Neural cell (in vitro differentiated cells): ENCODE measurements at regions not wholly inside any gene's neighbourhood (a gene's known extent, or its start where the extent isn't known, plus 50 kb on each side); places are given as distances from the start of the nearest gene placed in this dataset.

ENCODE experiments used
- H2AFZ ChIP-seq: fragments of 200-600, 300-800 bp; sonication (generic), shearing (Covaris generic); 2 replicates; pipeline ENCODE4 v1.6.0; 2014; ENCODE audit warnings: low read depth, mild to moderate bottlenecking, antibody characterized with exemption, low read length, moderate library complexity
- H3F3A ChIP-seq: fragments of 200-600 bp; shearing (Covaris generic); 2 replicates; pipeline ENCODE4 v1.6.1; 2016; ENCODE audit warnings: mild to moderate bottlenecking, moderate library complexity, mixed read lengths, antibody characterized with exemption, low read length; ENCODE audit not compliant: insufficient read depth, poor library complexity, severe bottlenecking
- H3K27ac ChIP-seq: fragments of 200-600, 300-800 bp; sonication (generic), shearing (Covaris generic); 2 replicates; pipeline ENCODE4 v1.5.1; 2014; ENCODE audit warnings: mild to moderate bottlenecking, low read length, moderate library complexity
- H3K27me3 ChIP-seq: fragments of 300-800, 200-600 bp; sonication (generic), shearing (Covaris generic); 2 replicates; pipeline ENCODE4 v1.6.0; 2014; ENCODE audit warnings: mild to moderate bottlenecking, low read depth, low read length, moderate library complexity; ENCODE audit not compliant: insufficient read depth
- H3K36me3 ChIP-seq: fragments of 300-800, 200-600 bp; sonication (generic), shearing (Covaris generic); 2 replicates; pipeline ENCODE4 v1.5.1; 2014; ENCODE audit warnings: mild to moderate bottlenecking, antibody characterized with exemption, low read length, moderate library complexity; ENCODE audit not compliant: insufficient read depth
- H3K4me2 ChIP-seq: fragments of 300-800, 200-600 bp; sonication (generic), shearing (Covaris generic); 2 replicates; pipeline ENCODE4 v1.6.0; 2014; ENCODE audit warnings: mild to moderate bottlenecking, low read length
- H3K4me3 ChIP-seq: fragments of 300-800, 200-600 bp; sonication (generic), shearing (Covaris generic); 2 replicates; pipeline ENCODE4 v1.5.1; 2014; ENCODE audit warnings: mild to moderate bottlenecking, low read length, moderate library complexity
- H3K79me2 ChIP-seq: fragments of 200-600 bp; shearing (Covaris generic); replicated peaks from 2 replicates; pipeline ENCODE4 v1.6.0; 2014; ENCODE audit warnings: mild to moderate bottlenecking, low read length, moderate library complexity; ENCODE audit not compliant: insufficient read depth
- H3K9ac ChIP-seq: fragments of 300-800, 200-600 bp; sonication (generic), shearing (Covaris generic); 2 replicates; pipeline ENCODE4 v1.6.1; 2016; ENCODE audit warnings: mild to moderate bottlenecking, low read length, mixed read lengths
- H3K9me2 ChIP-seq: fragments of 200-600 bp; shearing (Covaris generic); 2 replicates; pipeline ENCODE4 v1.6.1; 2016; ENCODE audit warnings: mild to moderate bottlenecking, low read length, mixed read lengths; ENCODE audit not compliant: insufficient read depth
- H3K9me3 ChIP-seq: fragments of 200-600, 300-800 bp; sonication (generic), shearing (Covaris generic); 2 replicates; pipeline ENCODE4 v1.6.1; 2016; ENCODE audit warnings: mild to moderate bottlenecking, mixed run types, low read length, moderate library complexity, mixed read lengths
- H4K20me1 ChIP-seq: fragments of 200-600 bp; shearing (Covaris generic); 2 replicates; pipeline ENCODE4 v1.6.1; 2016; ENCODE audit warnings: mild to moderate bottlenecking, mixed run types; ENCODE audit not compliant: insufficient read depth
- EP300 ChIP-seq: fragments of 450-650 bp; conservative IDR thresholded peaks from 2 replicates; pipeline ENCODE4 v1.6.1; 2014; ENCODE audit warnings: antibody characterized with exemption, mild to moderate bottlenecking, moderate library complexity; ENCODE audit not compliant: poor library complexity, severe bottlenecking
- EZH2 ChIP-seq: fragments of 200-600, 300-800 bp; shearing (Covaris generic), sonication (generic); IDR thresholded peaks from 2 replicates; pipeline ENCODE4 v1.6.1; 2014; ENCODE audit warnings: antibody characterized with exemption, low read length, borderline replicate concordance, mild to moderate bottlenecking; ENCODE audit not compliant: insufficient read depth, poor library complexity, severe bottlenecking
- MXI1 ChIP-seq: fragments of 450-650 bp; conservative IDR thresholded peaks from 2 replicates; pipeline ENCODE4 v1.6.1; 2014; ENCODE audit warnings: antibody characterized with exemption, mild to moderate bottlenecking; ENCODE audit not compliant: poor library complexity, severe bottlenecking
- POLR2AphosphoS5 ChIP-seq: IDR thresholded peaks from 2 replicates; pipeline ENCODE4 v1.6.1; 2012
- RAD21 ChIP-seq: fragments of 450-650 bp; conservative IDR thresholded peaks from 2 replicates; pipeline ENCODE4 v1.6.1; 2014; ENCODE audit warnings: antibody characterized with exemption, mild to moderate bottlenecking, moderate library complexity
- SMC3 ChIP-seq: fragments of 450-650 bp; conservative IDR thresholded peaks from 2 replicates; pipeline ENCODE4 v1.6.1; 2014; ENCODE audit warnings: antibody characterized with exemption, mild to moderate bottlenecking, moderate library complexity; ENCODE audit not compliant: poor library complexity
- TAF1 ChIP-seq: IDR thresholded peaks from 2 replicates; pipeline ENCODE4 v1.6.1; 2012; ENCODE audit warnings: low read depth
- TF ChIP-seq, protein P1 (sequence below): fragments of 450-650 bp; IDR thresholded peaks from 2 replicates; pipeline ENCODE4 v1.5.1; 2014; ENCODE audit warnings: antibody characterized with exemption, mild to moderate bottlenecking, moderate library complexity; ENCODE audit not compliant: poor library complexity, severe bottlenecking
- TF ChIP-seq, protein P2 (sequence below): IDR thresholded peaks from 2 replicates; pipeline ENCODE4 v1.6.1; 2012; ENCODE audit warnings: borderline replicate concordance

DNA sequence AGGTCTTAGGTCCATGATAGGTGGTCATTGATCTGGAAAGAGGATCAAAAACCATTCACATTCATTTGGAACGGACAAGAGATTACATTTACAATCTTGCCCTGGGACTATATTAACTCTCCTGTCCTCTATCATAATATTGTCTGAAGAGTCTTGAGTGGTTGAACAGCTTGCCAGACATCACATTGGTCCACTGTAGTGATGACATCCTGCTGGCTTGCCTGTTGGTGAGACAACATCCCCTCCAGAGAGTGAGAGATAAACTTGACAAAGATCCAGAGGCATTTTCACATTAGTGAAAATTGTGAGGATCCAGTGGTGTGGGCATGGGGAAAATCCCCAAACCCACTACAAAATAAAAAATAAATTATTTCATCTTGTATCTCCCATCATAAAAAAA is 155.7 kb upstream of the LEF1 start:
- H3K9me3 ChIP-seq, result no peaks in the 10 kb centered on the region
- no peak overlapping the region for H3K9ac ChIP-seq
- H3K79me2 ChIP-seq, result no peaks in the 10 kb centered on the region
- no peaks in the 10 kb centered on the region for H3F3A ChIP-seq
- no peak for TF ChIP-seq POLR2AphosphoS5
- no peak for TF ChIP-seq RAD21
- TF ChIP-seq, protein P1, sequence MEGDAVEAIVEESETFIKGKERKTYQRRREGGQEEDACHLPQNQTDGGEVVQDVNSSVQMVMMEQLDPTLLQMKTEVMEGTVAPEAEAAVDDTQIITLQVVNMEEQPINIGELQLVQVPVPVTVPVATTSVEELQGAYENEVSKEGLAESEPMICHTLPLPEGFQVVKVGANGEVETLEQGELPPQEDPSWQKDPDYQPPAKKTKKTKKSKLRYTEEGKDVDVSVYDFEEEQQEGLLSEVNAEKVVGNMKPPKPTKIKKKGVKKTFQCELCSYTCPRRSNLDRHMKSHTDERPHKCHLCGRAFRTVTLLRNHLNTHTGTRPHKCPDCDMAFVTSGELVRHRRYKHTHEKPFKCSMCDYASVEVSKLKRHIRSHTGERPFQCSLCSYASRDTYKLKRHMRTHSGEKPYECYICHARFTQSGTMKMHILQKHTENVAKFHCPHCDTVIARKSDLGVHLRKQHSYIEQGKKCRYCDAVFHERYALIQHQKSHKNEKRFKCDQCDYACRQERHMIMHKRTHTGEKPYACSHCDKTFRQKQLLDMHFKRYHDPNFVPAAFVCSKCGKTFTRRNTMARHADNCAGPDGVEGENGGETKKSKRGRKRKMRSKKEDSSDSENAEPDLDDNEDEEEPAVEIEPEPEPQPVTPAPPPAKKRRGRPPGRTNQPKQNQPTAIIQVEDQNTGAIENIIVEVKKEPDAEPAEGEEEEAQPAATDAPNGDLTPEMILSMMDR, result no peak
- no peak for TF ChIP-seq SMC3
- no peak for TF ChIP-seq EZH2
- no peak for TF ChIP-seq MXI1
- TF ChIP-seq, protein P2, sequence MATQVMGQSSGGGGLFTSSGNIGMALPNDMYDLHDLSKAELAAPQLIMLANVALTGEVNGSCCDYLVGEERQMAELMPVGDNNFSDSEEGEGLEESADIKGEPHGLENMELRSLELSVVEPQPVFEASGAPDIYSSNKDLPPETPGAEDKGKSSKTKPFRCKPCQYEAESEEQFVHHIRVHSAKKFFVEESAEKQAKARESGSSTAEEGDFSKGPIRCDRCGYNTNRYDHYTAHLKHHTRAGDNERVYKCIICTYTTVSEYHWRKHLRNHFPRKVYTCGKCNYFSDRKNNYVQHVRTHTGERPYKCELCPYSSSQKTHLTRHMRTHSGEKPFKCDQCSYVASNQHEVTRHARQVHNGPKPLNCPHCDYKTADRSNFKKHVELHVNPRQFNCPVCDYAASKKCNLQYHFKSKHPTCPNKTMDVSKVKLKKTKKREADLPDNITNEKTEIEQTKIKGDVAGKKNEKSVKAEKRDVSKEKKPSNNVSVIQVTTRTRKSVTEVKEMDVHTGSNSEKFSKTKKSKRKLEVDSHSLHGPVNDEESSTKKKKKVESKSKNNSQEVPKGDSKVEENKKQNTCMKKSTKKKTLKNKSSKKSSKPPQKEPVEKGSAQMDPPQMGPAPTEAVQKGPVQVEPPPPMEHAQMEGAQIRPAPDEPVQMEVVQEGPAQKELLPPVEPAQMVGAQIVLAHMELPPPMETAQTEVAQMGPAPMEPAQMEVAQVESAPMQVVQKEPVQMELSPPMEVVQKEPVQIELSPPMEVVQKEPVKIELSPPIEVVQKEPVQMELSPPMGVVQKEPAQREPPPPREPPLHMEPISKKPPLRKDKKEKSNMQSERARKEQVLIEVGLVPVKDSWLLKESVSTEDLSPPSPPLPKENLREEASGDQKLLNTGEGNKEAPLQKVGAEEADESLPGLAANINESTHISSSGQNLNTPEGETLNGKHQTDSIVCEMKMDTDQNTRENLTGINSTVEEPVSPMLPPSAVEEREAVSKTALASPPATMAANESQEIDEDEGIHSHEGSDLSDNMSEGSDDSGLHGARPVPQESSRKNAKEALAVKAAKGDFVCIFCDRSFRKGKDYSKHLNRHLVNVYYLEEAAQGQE, result no peak
- no peak for TF ChIP-seq TAF1
- TF ChIP-seq EP300, result no peak
- no peaks in the 10 kb centered on the region for H3K9me2 ChIP-seq
- H3K27me3 ChIP-seq, result no peaks in the 10 kb centered on the region
- H3K4me3 ChIP-seq, result no peak overlapping the region
- no peak overlapping the region for H3K27ac ChIP-seq
- no peak overlapping the region for H2AFZ ChIP-seq
- no peaks in the 10 kb centered on the region for H3K36me3 ChIP-seq
- no peaks in the 10 kb centered on the region for H4K20me1 ChIP-seq
- no peak overlapping the region for H3K4me2 ChIP-seq

DNA sequence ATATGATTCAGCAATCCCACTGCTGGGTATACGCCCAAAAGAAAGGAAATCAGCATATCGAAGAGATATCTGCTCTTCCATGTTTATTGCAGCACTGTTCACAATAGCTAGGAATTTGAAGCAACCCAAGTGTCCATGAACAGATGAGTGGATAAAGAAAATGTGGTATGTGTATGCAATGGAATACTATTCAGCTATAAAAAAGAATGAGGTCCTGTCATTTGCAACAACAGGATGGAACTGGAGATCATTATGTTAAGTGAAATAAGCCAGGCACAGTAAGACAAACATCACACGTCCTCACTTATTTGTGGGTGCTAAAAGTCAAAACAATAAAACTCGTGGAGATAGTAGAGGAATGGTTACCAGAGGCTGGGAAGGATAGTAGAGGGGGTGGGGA is 153.8 kb upstream of the LEF1 start:
- no peaks in the 10 kb centered on the region for H3K79me2 ChIP-seq
- H3K36me3 ChIP-seq, result no peaks in the 10 kb centered on the region
- no peaks in the 10 kb centered on the region for H3K27me3 ChIP-seq
- no peaks in the 10 kb centered on the region for H3K9me3 ChIP-seq
- no peaks in the 10 kb centered on the region for H3K9me2 ChIP-seq
- no peak overlapping the region for H3K9ac ChIP-seq
- H3F3A ChIP-seq, result no peaks in the 10 kb centered on the region
- TF ChIP-seq POLR2AphosphoS5 (no peak), TAF1 (no peak), EZH2 (no peak), RAD21 (no peak)
- TF ChIP-seq, protein P1, result no peak
- H2AFZ ChIP-seq, result no peak overlapping the region
- H3K27ac ChIP-seq, result no peak overlapping the region
- H3K4me3 ChIP-seq, result no peak overlapping the region
- no peaks in the 10 kb centered on the region for H4K20me1 ChIP-seq
- H3K4me2 ChIP-seq, result no peak overlapping the region
